ENCODE measurements at regions not wholly inside any gene's neighbourhood (a gene's known extent, or its start where the extent isn't known, plus 50 kb on each side); places are given as distances from the start of the nearest gene placed in this dataset.
"Not testable (repeated sequence)": the region's sequence is repeated elsewhere in the genome, so short reads cannot be mapped to it uniquely, and the experiment has no call there.

DNA sequence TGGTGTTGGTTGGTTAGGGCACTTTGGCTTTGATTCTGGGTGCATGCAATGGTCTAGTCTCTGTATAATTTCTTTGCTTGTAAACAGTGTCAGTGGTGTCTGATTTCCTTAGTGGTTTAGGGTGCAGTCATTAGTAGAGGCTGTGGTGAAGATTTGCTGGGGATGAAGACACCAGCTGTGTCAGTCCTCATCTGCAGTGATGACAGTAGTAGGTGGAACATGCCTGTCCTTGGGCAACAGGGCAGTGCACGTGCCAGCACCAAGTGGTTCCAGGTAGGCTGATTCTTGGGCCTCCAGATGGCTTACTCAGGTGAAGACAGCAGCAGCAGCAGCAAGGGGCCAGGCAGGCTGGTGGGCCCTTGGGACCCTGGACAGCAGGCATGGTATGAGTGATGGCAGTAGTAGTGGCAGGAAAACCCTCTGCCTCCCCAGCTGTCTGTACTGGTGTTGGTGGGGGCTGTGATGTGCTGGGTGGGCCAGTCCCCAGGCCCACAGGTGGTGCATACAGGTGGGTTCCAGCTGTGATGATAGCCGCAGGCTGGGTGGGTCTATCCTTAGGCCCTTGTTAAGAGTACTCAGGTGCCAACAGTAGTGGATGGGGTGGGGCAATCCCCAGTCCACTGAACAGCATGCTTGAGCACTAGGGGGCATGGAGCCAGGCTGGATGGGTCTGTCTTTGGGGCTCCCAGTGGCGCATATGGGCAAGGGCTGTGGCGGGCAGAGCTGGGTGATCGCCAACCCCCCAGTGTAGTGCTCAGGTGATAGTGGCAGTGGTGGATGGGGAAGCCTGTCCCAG lies 140.7 kb upstream of the THUMPD2 start:
- Mint-ChIP-seq H3K4me3 (no peak overlapping the region), H3K36me3 (no peaks in the 10 kb centered on the region), H3K27ac (no peak overlapping the region), H3K4me1 (peaks cover 45% of the 10 kb centered on the region), H3K9me3 (no peaks in the 10 kb centered on the region), H3K27me3 (ENCODE audit: low read depth) (no peaks in the 10 kb centered on the region)
- TF ChIP-seq, protein P1, sequence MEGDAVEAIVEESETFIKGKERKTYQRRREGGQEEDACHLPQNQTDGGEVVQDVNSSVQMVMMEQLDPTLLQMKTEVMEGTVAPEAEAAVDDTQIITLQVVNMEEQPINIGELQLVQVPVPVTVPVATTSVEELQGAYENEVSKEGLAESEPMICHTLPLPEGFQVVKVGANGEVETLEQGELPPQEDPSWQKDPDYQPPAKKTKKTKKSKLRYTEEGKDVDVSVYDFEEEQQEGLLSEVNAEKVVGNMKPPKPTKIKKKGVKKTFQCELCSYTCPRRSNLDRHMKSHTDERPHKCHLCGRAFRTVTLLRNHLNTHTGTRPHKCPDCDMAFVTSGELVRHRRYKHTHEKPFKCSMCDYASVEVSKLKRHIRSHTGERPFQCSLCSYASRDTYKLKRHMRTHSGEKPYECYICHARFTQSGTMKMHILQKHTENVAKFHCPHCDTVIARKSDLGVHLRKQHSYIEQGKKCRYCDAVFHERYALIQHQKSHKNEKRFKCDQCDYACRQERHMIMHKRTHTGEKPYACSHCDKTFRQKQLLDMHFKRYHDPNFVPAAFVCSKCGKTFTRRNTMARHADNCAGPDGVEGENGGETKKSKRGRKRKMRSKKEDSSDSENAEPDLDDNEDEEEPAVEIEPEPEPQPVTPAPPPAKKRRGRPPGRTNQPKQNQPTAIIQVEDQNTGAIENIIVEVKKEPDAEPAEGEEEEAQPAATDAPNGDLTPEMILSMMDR (IDR thresholded peaks at IDR 0.05; ENCODE audit: unreplicated experiment): no peak
- no peak for DNase-seq (ENCODE audit: low spot score in 2 of 2, unreplicated experiment in 2 of 2)

DNA sequence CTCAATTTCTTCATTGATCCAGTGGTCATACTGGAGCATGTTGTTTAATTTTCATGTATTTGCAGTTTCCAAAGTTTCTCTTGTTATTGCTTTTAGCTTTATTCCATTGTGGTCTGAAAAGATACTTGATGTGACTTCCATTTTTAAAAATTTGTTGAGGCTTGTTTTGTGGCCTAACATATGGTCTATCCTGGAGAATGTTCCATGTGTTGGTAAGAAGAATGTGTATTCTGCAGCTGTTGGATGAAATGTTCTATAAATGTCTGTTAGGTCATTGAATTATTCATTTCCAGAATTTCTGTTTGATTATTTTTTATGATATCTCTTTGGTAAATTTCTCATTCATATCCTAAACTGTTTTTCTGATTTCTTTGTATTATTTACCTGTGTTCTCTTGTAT lies 139.8 kb upstream of the THUMPD2 start:
- no peak for DNase-seq (ENCODE audit: low spot score in 2 of 2, unreplicated experiment in 2 of 2)
- Mint-ChIP-seq H3K4me3 (no peak overlapping the region), H3K27ac (no peak overlapping the region), H3K27me3 (ENCODE audit: low read depth) (no peaks in the 10 kb centered on the region), H3K9me3 (no peaks in the 10 kb centered on the region), H3K4me1 (peaks cover 44% of the 10 kb centered on the region), H3K36me3 (no peaks in the 10 kb centered on the region)
- TF ChIP-seq, protein P1 (IDR thresholded peaks at IDR 0.05; ENCODE audit: unreplicated experiment): no peak

DNA sequence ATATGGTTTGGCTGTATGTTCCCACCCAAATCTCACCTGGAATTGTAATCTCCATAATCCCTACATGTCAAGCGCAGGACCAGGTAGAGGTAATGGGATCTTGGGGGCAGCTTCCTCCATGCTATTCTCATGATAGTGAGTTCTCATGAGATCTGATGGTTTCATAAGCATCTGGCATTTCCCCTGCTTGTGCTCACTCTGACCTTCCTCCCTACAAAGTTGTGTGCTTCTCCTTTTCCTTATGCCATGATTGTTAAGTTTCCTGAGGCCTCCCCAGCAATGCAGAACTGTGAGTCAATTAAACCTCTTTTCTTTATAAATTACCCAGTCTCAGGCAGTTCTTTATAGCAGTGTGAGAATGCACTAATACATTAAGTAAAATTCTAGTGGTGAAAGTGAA lies 138.3 kb upstream of the THUMPD2 start:
- H3K4me1 Mint-ChIP-seq: peaks cover 34% of the 10 kb centered on the region
- not testable (repeated sequence) for H3K36me3 Mint-ChIP-seq; H3K4me3 Mint-ChIP-seq; H3K27ac Mint-ChIP-seq; H3K9me3 Mint-ChIP-seq; DNase-seq (ENCODE audit: low spot score in 2 of 2, unreplicated experiment in 2 of 2); H3K27me3 Mint-ChIP-seq (ENCODE audit: low read depth)

- no peaks in the 10 kb centered on the region for H3K36me3 Mint-ChIP-seq
- no peaks in the 10 kb centered on the region for H3K9me3 Mint-ChIP-seq
- no peak overlapping the region for H3K27ac Mint-ChIP-seq
- TF ChIP-seq, protein P1 (IDR thresholded peaks at IDR 0.05; ENCODE audit: unreplicated experiment): no peak
- DNase-seq (ENCODE audit: low spot score in 2 of 2, unreplicated experiment in 2 of 2): no peak
- H3K4me3 Mint-ChIP-seq: no peak overlapping the region
- H3K27me3 Mint-ChIP-seq (ENCODE audit: low read depth): peaks cover 11% of the 10 kb centered on the region
- peaks cover 11% of the 10 kb centered on the region for H3K4me1 Mint-ChIP-seq
These were observed 135.9 kb upstream of the THUMPD2 start for GRCh38 chr2:39914949-39915348.

DNA sequence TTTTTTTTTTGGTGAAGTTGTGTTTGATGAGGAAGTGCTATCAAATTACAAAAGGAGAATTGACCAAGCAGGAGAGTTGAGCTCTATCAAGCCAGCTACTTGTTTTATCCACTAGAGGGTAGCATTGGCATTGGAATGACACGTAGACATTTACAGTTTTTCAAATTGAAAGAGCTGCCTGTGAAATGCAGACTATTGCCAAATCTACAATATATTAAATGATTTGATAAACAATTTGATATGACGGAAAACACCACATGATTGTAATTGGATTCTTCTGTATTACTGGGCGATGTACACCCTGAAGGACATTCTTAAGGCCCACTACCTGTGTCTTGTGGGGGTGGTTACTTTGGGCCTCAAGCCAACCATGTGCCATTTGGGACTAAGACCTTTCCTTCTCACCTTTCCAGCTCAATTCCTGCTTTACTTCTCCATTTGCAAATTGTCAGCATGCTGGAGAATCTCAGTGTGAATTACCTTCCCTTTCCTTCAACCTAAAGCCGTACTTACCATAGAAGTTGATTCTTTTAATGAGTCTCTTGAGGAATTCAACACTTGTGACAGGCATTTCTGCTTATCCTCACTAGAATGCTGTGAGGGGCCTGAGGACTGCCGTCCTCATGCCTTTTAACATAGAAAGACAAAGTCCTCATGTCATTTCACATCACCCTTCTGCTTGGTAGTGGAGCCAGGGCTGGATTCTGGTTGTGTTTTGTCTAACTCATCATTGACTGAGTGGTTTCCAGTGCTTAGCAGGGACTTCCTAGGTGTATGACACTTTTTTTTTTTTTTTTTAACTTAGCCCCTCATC lies 134.8 kb upstream of the THUMPD2 start:
- H3K4me1 Mint-ChIP-seq: peaks cover 11% of the 10 kb centered on the region
- H3K36me3 Mint-ChIP-seq: no peaks in the 10 kb centered on the region
- TF ChIP-seq, protein P1 (IDR thresholded peaks at IDR 0.05; ENCODE audit: unreplicated experiment): peak; percentile 83
- no peak for DNase-seq (ENCODE audit: low spot score in 2 of 2, unreplicated experiment in 2 of 2)
- H3K27ac Mint-ChIP-seq: no peak overlapping the region
- H3K27me3 Mint-ChIP-seq (ENCODE audit: low read depth): peaks cover 17% of the 10 kb centered on the region
- H3K9me3 Mint-ChIP-seq: no peaks in the 10 kb centered on the region
- no peak overlapping the region for H3K4me3 Mint-ChIP-seq

- Mint-ChIP-seq H3K27me3 (ENCODE audit: low read depth) (peaks cover 29% of the 10 kb centered on the region), H3K36me3 (no peaks in the 10 kb centered on the region), H3K27ac (no peak overlapping the region), H3K4me3 (no peak overlapping the region), H3K4me1 (no peaks in the 10 kb centered on the region), H3K9me3 (peaks cover 8% of the 10 kb centered on the region)
- TF ChIP-seq, protein P1 (IDR thresholded peaks at IDR 0.05; ENCODE audit: unreplicated experiment): no peak
- DNase-seq (ENCODE audit: low spot score in 2 of 2, unreplicated experiment in 2 of 2): no peak
These were observed 123.0 kb upstream of the THUMPD2 start for GRCh38 chr2:39902103-39902502.
